Tibial nerve (tissue), 4 donors: ENCODE measurements at regions not wholly inside any gene's neighbourhood (a gene's known extent, or its start where the extent isn't known, plus 50 kb on each side); places are given as distances from the start of the nearest gene placed in this dataset.

Experiments
- DNase-seq, 2 donors: peaks; one replicate each; pipeline ENCODE4 v3.0.0-alpha.2; 2019; ENCODE audit warnings: low spot score in 2 of 2
- H3K27ac ChIP-seq, 4 donors: fragments of 200-600 bp; sonication (generic) in 3 of 4; one replicate each; pipeline ENCODE4 v1.5.1; 2017 to 2019; ENCODE audit warnings: mild to moderate bottlenecking in 1 of 4
- H3K27me3 ChIP-seq, 2 donors: fragments of 200-600 bp; sonication (generic) in 1 of 2; one replicate each; pipeline versions ENCODE4 v1.5.1 to v1.6.0; 2017 to 2019
- H3K36me3 ChIP-seq, 3 donors: fragments of 200-600 bp; sonication (generic); one replicate each; pipeline ENCODE4 v1.5.1; 2018 to 2019
- H3K4me1 ChIP-seq, 4 donors: fragments of 200-600 bp; sonication (generic) in 3 of 4; one replicate each; pipeline ENCODE4 v1.5.1; 2017 to 2019
- H3K4me3 ChIP-seq, 4 donors: fragments of 200-600 bp; sonication (generic) in 3 of 4; one replicate each; pipeline ENCODE4 v1.5.1; 2017 to 2019; ENCODE audit warnings: mild to moderate bottlenecking in 1 of 4, moderate library complexity in 1 of 4
- H3K9me3 ChIP-seq, 4 donors: fragments of 200-600 bp; sonication (generic) in 3 of 4; one replicate each; pipeline ENCODE4 v1.5.1; 2017 to 2019
- EP300 ChIP-seq, 2 donors: sonication (generic); formaldehyde crosslinking; IDR thresholded peaks; one replicate each; pipeline ENCODE4 v1.6.1; 2017; ENCODE audit warnings: antibody characterized with exemption in 2 of 2, mild to moderate bottlenecking in 1 of 2
- POLR2A ChIP-seq, 2 donors: fragments of 450-650 bp; IDR thresholded peaks; one replicate each; pipeline ENCODE4 v1.6.1; 2017; ENCODE audit warnings: antibody characterized with exemption in 2 of 2, mild to moderate bottlenecking in 2 of 2, moderate library complexity in 2 of 2
- WGBS, 2 donors: methylation state at CpG; one replicate each; pipeline ENCODE4 v1.1.5; 2018; 5-methylcytosine and 5-hydroxymethylcytosine counted together
- TF ChIP-seq, protein P1 (sequence below), 5 experiments: fragments of 200-600 bp in 3 of 5; fragments of 450-650 bp in 2 of 5; sonication (generic) in 3 of 5; IDR thresholded peaks; one replicate each; pipeline ENCODE4 v1.5.1; 2016 to 2019; ENCODE audit warnings: antibody characterized with exemption in 5 of 5, mild to moderate bottlenecking in 3 of 5, moderate library complexity in 2 of 5

DNA sequence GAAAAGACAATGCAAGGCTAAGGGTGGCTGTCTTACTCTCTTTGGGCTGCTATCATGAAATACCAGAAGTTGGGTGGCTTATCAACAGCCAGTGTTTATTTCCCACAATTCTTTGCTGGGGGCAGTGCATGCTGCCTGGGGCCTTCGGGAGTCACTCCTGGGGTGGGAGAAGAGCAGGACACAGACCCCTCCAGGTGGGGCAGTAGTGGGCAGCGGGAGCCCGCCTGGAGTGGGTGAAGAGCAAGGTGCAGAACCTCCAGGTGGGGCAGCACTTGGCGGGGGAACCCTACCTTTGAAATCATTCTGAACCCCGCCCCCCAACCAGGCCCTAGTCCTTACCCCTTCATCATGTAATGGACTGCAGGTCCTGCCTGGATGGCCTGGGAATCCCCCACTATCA, 69.6 kb upstream of the THBS2 start:
- no peaks in the 10 kb centered on the region for H3K9me3 ChIP-seq
- H3K27ac ChIP-seq, result no peak overlapping the region
- peaks cover 0 to 5% (median 0%) of the 10 kb centered on the region in 4 donors for H3K4me1 ChIP-seq
- H3K27me3 ChIP-seq, result no peaks in the 10 kb centered on the region
- TF ChIP-seq EP300 (IDR thresholded peaks at IDR 0.05), result no peak
- H3K4me3 ChIP-seq, result no peak overlapping the region
- WGBS, 2 donors, result 88 to 99% methylated on average over 5 of the region's 5 CpGs
- DNase-seq, result no peak
- no peaks in the 10 kb centered on the region for H3K36me3 ChIP-seq

GRCh38 chr6:169321546-169321945, 67.9 kb upstream of the THBS2 start:
- H3K36me3 ChIP-seq, result no peaks in the 10 kb centered on the region
- no peak for DNase-seq
- 72 to 81% methylated on average over 7 of the region's 7 CpGs for WGBS, 2 donors
- peaks cover 0 to 5% (median 0%) of the 10 kb centered on the region in 4 donors for H3K4me1 ChIP-seq
- no peaks in the 10 kb centered on the region for H3K9me3 ChIP-seq
- H3K27me3 ChIP-seq, result no peaks in the 10 kb centered on the region
- no peak overlapping the region for H3K4me3 ChIP-seq
- TF ChIP-seq EP300 (IDR thresholded peaks at IDR 0.05) (no peak), POLR2A (IDR thresholded peaks at IDR 0.05) (no peak)
- TF ChIP-seq, protein P1, sequence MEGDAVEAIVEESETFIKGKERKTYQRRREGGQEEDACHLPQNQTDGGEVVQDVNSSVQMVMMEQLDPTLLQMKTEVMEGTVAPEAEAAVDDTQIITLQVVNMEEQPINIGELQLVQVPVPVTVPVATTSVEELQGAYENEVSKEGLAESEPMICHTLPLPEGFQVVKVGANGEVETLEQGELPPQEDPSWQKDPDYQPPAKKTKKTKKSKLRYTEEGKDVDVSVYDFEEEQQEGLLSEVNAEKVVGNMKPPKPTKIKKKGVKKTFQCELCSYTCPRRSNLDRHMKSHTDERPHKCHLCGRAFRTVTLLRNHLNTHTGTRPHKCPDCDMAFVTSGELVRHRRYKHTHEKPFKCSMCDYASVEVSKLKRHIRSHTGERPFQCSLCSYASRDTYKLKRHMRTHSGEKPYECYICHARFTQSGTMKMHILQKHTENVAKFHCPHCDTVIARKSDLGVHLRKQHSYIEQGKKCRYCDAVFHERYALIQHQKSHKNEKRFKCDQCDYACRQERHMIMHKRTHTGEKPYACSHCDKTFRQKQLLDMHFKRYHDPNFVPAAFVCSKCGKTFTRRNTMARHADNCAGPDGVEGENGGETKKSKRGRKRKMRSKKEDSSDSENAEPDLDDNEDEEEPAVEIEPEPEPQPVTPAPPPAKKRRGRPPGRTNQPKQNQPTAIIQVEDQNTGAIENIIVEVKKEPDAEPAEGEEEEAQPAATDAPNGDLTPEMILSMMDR (IDR thresholded peaks at IDR 0.05), result no peak
- no peak overlapping the region for H3K27ac ChIP-seq

GRCh38 chr6:169320013-169320412, 66.4 kb upstream of the THBS2 start:
- peaks cover 0 to 5% (median 0%) of the 10 kb centered on the region in 4 donors for H3K4me1 ChIP-seq
- H3K9me3 ChIP-seq, result no peaks in the 10 kb centered on the region
- no peak for DNase-seq
- WGBS, 2 donors, result 32 to 55% methylated on average over 3 of the region's 3 CpGs
- no peak for TF ChIP-seq EP300 (IDR thresholded peaks at IDR 0.05)
- TF ChIP-seq POLR2A (IDR thresholded peaks at IDR 0.05), result no peak
- TF ChIP-seq, protein P1 (IDR thresholded peaks at IDR 0.05), result no peak
- H3K27me3 ChIP-seq, result no peaks in the 10 kb centered on the region
- no peak overlapping the region for H3K4me3 ChIP-seq
- H3K36me3 ChIP-seq, result no peaks in the 10 kb centered on the region
- H3K27ac ChIP-seq, result peak overlapping the region in 2 of 4 donors; percentile 70 to 72

DNA sequence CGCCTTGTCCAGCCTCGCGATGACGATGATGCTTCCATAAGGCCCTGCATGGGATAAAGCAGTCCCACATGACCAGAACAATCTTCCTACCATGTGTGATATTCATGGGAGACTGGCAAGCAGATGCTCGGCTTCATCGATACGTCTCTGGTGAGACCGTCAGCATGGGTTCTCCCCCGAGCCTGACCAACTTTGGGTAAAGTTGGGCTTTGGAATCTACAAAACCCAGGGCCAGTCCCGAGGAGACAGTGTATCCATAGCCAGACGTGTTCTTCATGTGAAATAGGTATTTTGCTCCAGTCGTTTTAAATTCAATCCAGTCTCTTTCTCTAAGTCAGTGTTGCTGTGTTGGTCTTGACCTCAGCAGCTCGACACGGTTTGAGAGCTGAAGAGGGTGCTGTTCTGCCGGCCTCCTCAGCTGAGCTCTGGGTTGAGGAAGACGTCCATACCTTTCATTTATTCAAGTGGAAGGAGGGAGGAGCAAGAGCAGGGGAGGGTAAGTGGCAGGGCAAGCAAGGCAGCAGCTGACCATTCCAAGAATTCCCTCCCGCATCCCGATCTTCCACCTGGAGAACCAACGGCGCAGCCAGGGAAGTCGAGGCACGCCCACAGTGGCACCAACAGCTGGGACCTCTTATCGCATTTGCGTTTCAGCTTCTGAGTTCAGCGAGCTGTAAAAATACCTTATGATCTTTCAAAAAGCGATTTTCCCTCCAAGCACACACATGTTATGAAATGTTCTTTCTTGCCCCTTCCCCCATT, 64.0 kb upstream of the THBS2 start:
- Histone ChIP-seq H3K27ac (no peak overlapping the region), H3K4me3 (no peak overlapping the region), H3K36me3 (no peaks in the 10 kb centered on the region), H3K4me1 (peaks cover 0 to 5% (median 0%) of the 10 kb centered on the region in 4 donors), H3K9me3 (no peaks in the 10 kb centered on the region), H3K27me3 (no peaks in the 10 kb centered on the region)
- no peak for DNase-seq
- 93% methylated on average over 26 of the region's 26 CpGs for WGBS, 2 donors
- TF ChIP-seq POLR2A (IDR thresholded peaks at IDR 0.05) (no peak), EP300 (IDR thresholded peaks at IDR 0.05) (no peak)
- TF ChIP-seq, protein P1 (IDR thresholded peaks at IDR 0.05), result no peak

GRCh38 chr6:169316651-169317050, 63.0 kb upstream of the THBS2 start:
- H3K36me3 ChIP-seq, result no peaks in the 10 kb centered on the region
- no peak for TF ChIP-seq EP300 (IDR thresholded peaks at IDR 0.05)
- TF ChIP-seq POLR2A (IDR thresholded peaks at IDR 0.05), result no peak
- TF ChIP-seq, protein P1 (IDR thresholded peaks at IDR 0.05), result no peak
- no peaks in the 10 kb centered on the region for H3K9me3 ChIP-seq
- H3K4me3 ChIP-seq, result no peak overlapping the region
- no peak for DNase-seq
- no peak overlapping the region for H3K27ac ChIP-seq
- H3K4me1 ChIP-seq, result peaks cover 0 to 5% (median 0%) of the 10 kb centered on the region in 4 donors
- WGBS, 2 donors, result 90 to 92% methylated on average over 5 of the region's 5 CpGs
- H3K27me3 ChIP-seq, result no peaks in the 10 kb centered on the region
